ENCODE measurements at regions not wholly inside any gene's neighbourhood (a gene's known extent, or its start where the extent isn't known, plus 50 kb on each side); places are given as distances from the start of the nearest gene placed in this dataset.

DNA sequence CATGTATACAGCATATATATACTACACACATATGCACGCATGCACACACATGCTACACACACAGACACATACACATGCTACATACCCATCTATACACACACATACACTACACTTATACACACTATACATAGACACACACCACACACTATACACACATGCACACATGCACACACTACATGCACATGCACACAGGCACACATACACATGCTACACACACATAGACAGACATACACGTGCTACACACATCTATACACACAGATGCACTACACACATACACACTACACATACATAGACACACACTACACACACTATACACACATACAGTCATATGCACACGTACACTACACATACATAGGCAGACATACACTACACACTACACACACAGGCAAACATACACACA is 51.2 kb upstream of the PRR20G start:
- no peaks in the 10 kb centered on the region for H3K36me3 ChIP-seq
- no peak for ATAC-seq
- H3K27me3 ChIP-seq: peaks cover 77% of the 10 kb centered on the region
- no peak overlapping the region for H3K4me3 ChIP-seq
- peaks cover 0 to 7% (median 0%) of the 10 kb centered on the region in 3 donors for H3K4me1 ChIP-seq
- peaks cover 0 to 11% (median 0%) of the 10 kb centered on the region in 3 donors for H3K9me3 ChIP-seq
- WGBS, 2 donors (ENCODE audit: low coverage in 1 of 2): 33 to 67% methylated on average over 2 to 3 of the region's 3 CpGs
- TF ChIP-seq, protein P1, sequence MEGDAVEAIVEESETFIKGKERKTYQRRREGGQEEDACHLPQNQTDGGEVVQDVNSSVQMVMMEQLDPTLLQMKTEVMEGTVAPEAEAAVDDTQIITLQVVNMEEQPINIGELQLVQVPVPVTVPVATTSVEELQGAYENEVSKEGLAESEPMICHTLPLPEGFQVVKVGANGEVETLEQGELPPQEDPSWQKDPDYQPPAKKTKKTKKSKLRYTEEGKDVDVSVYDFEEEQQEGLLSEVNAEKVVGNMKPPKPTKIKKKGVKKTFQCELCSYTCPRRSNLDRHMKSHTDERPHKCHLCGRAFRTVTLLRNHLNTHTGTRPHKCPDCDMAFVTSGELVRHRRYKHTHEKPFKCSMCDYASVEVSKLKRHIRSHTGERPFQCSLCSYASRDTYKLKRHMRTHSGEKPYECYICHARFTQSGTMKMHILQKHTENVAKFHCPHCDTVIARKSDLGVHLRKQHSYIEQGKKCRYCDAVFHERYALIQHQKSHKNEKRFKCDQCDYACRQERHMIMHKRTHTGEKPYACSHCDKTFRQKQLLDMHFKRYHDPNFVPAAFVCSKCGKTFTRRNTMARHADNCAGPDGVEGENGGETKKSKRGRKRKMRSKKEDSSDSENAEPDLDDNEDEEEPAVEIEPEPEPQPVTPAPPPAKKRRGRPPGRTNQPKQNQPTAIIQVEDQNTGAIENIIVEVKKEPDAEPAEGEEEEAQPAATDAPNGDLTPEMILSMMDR (IDR thresholded peaks at IDR 0.05): no peak
- no peak for TF ChIP-seq POLR2A (IDR thresholded peaks at IDR 0.05)
- no peak for TF ChIP-seq EP300 (IDR thresholded peaks at IDR 0.05)
- TF ChIP-seq POLR2AphosphoS5 (IDR thresholded peaks at IDR 0.05): no peak
- no peak overlapping the region for H3K27ac ChIP-seq

GRCh38 chr3:127337911-127338531 is 50.2 kb upstream of the PRR20G start:
- no peak overlapping the region for H3K27ac ChIP-seq
- H3K4me1 ChIP-seq: peaks cover 0 to 7% (median 0%) of the 10 kb centered on the region in 3 donors
- H3K4me3 ChIP-seq: no peak overlapping the region
- H3K36me3 ChIP-seq: no peaks in the 10 kb centered on the region
- peaks cover 84% of the 10 kb centered on the region for H3K27me3 ChIP-seq
- TF ChIP-seq POLR2A (IDR thresholded peaks at IDR 0.05) (no peak), EP300 (IDR thresholded peaks at IDR 0.05) (no peak), POLR2AphosphoS5 (IDR thresholded peaks at IDR 0.05) (no peak)
- peaks cover 0 to 11% (median 0%) of the 10 kb centered on the region in 3 donors for H3K9me3 ChIP-seq
- WGBS, 2 donors (ENCODE audit: low coverage in 1 of 2): 3% methylated on average over 6 of the region's 52 CpGs; no CpG with 5 or more reads in 1 of the 2 donors
- no peak for ATAC-seq

Data from gastroesophageal sphincter (tissue), 4 donors.